Endothelial cell of umbilical vein (primary cell): ENCODE measurements at regions not wholly inside any gene's neighbourhood (a gene's known extent, or its start where the extent isn't known, plus 50 kb on each side); places are given as distances from the start of the nearest gene placed in this dataset.

ENCODE experiments used
- FOS ChIP-seq: IDR thresholded peaks from 2 replicates; pipeline ENCODE4 v1.6.1; 2011; ENCODE audit warnings: mild to moderate bottlenecking, low read length, moderate library complexity, borderline replicate concordance; ENCODE audit not compliant: insufficient read depth
- TF ChIP-seq, protein P1 (sequence below), 2 donors: IDR thresholded peaks; 1 replicate in 1 of 2; 2 replicates in 1 of 2; pipeline ENCODE4 v1.5.1; 2011; ENCODE audit warnings: low read length in 2 of 2, mild to moderate bottlenecking in 2 of 2, moderate library complexity in 2 of 2, control low read depth in 1 of 2, inconsistent platforms in 1 of 2, low read depth in 1 of 2; ENCODE audit not compliant: insufficient read depth in 1 of 2; ENCODE audit errors: extremely low read depth in 1 of 2

DNA sequence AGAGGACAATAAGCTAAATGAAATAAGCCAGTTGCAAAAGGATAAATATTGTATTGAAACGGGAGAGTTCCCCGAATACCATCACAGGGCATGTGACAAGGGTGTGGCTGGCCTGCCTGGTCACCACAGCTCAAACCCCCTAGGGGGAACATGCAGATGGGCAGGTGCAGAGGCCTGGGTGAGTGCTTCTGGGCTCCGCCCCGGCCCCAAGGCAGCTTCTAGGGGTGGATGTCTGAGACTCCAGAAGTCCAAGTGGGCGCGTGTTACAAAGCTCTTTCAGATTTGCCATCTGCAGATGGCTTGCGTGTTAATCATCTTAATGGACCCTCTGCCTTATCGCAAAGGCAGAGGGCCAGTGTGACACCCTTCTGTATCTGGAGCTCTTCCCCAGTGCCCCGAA, 559.2 kb upstream of the IMPG1 start:
- TF ChIP-seq, protein P1, sequence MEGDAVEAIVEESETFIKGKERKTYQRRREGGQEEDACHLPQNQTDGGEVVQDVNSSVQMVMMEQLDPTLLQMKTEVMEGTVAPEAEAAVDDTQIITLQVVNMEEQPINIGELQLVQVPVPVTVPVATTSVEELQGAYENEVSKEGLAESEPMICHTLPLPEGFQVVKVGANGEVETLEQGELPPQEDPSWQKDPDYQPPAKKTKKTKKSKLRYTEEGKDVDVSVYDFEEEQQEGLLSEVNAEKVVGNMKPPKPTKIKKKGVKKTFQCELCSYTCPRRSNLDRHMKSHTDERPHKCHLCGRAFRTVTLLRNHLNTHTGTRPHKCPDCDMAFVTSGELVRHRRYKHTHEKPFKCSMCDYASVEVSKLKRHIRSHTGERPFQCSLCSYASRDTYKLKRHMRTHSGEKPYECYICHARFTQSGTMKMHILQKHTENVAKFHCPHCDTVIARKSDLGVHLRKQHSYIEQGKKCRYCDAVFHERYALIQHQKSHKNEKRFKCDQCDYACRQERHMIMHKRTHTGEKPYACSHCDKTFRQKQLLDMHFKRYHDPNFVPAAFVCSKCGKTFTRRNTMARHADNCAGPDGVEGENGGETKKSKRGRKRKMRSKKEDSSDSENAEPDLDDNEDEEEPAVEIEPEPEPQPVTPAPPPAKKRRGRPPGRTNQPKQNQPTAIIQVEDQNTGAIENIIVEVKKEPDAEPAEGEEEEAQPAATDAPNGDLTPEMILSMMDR (IDR thresholded peaks at IDR 0.05; ENCODE audit: extremely low read depth in 1 of 2, insufficient read depth in 1 of 2, low read depth in 1 of 2, low read length in 2 of 2): no peak
- no peak for TF ChIP-seq FOS
